ENCODE measurements at regions not wholly inside any gene's neighbourhood (a gene's known extent, or its start where the extent isn't known, plus 50 kb on each side); places are given as distances from the start of the nearest gene placed in this dataset.
"Not testable (repeated sequence)": the region's sequence is repeated elsewhere in the genome, so short reads cannot be mapped to it uniquely, and the experiment has no call there.

- TF ChIP-seq SP1 (IDR thresholded peaks at IDR 0.05) (no peak), PKNOX1 (IDR thresholded peaks at IDR 0.05) (no peak), L3MBTL2 (conservative IDR thresholded peaks at IDR 0.05) (no peak), SUZ12 (IDR thresholded peaks at IDR 0.05) (no peak), ELF4 (IDR thresholded peaks at IDR 0.05) (no peak), ZNF384 (IDR thresholded peaks at IDR 0.05) (no peak), FOXM1 (IDR thresholded peaks at IDR 0.05; ENCODE audit: borderline replicate concordance) (no peak), ARNT (IDR thresholded peaks at IDR 0.05) (no peak), BHLHE40 (IDR thresholded peaks at IDR 0.05; ENCODE audit: borderline replicate concordance) (no peak)
- no peak for DNase-seq (ENCODE audit: extremely low spot score)
- ChIA-PET POLR2A (no interaction called here), CTCF (no interaction called here)
Measured at GRCh38 chr12:63007726-63008125, 72.8 kb upstream of the PPM1H start.

GRCh38 chr12:63006536-63006935 is 71.6 kb upstream of the PPM1H start:
- no peak for DNase-seq (ENCODE audit: extremely low spot score)
- ChIA-PET POLR2A (no interaction called here), CTCF (no interaction called here)
- TF ChIP-seq TARDBP (IDR thresholded peaks at IDR 0.05) (no peak), ELF4 (IDR thresholded peaks at IDR 0.05) (no peak), SP1 (IDR thresholded peaks at IDR 0.05) (no peak), FOXK2 (IDR thresholded peaks at IDR 0.05) (no peak), PKNOX1 (IDR thresholded peaks at IDR 0.05) (no peak), HDGF (IDR thresholded peaks at IDR 0.05; ENCODE audit: borderline replicate concordance) (no peak), BHLHE40 (IDR thresholded peaks at IDR 0.05; ENCODE audit: borderline replicate concordance) (no peak), FOXA1 (IDR thresholded peaks at IDR 0.05) (no peak), L3MBTL2 (conservative IDR thresholded peaks at IDR 0.05) (no peak), ARNT (IDR thresholded peaks at IDR 0.05) (no peak), SUZ12 (IDR thresholded peaks at IDR 0.05) (no peak), CTBP1 (IDR thresholded peaks at IDR 0.05; ENCODE audit: borderline replicate concordance) (no peak), LEF1 (IDR thresholded peaks at IDR 0.05; ENCODE audit: borderline replicate concordance) (no peak), ZNF384 (IDR thresholded peaks at IDR 0.05) (no peak), NFRKB (IDR thresholded peaks at IDR 0.05) (no peak), FOXM1 (IDR thresholded peaks at IDR 0.05; ENCODE audit: borderline replicate concordance) (no peak)

GRCh38 chr12:63005382-63005781 is 70.4 kb upstream of the PPM1H start:
- ChIA-PET CTCF (no interaction called here), POLR2A (no interaction called here)
- DNase-seq (ENCODE audit: extremely low spot score) = no peak
- TF ChIP-seq ZNF384 (IDR thresholded peaks at IDR 0.05) = no peak
- no peak for TF ChIP-seq PKNOX1 (IDR thresholded peaks at IDR 0.05)
- TF ChIP-seq CTBP1 (IDR thresholded peaks at IDR 0.05; ENCODE audit: borderline replicate concordance) = no peak
- TF ChIP-seq FOXA1 (IDR thresholded peaks at IDR 0.05) = no peak
- TF ChIP-seq TARDBP (IDR thresholded peaks at IDR 0.05) = no peak
- no peak for TF ChIP-seq LEF1 (IDR thresholded peaks at IDR 0.05; ENCODE audit: borderline replicate concordance)
- no peak for TF ChIP-seq NFRKB (IDR thresholded peaks at IDR 0.05)
- TF ChIP-seq ELF4 (IDR thresholded peaks at IDR 0.05) = no peak
- TF ChIP-seq L3MBTL2 (conservative IDR thresholded peaks at IDR 0.05) = no peak
- TF ChIP-seq FOXM1 (IDR thresholded peaks at IDR 0.05; ENCODE audit: borderline replicate concordance) = no peak
- TF ChIP-seq HDGF (IDR thresholded peaks at IDR 0.05; ENCODE audit: borderline replicate concordance) = no peak

- TF ChIP-seq ZNF384 (IDR thresholded peaks at IDR 0.05) (no peak), NFRKB (IDR thresholded peaks at IDR 0.05) (no peak), HDGF (IDR thresholded peaks at IDR 0.05; ENCODE audit: borderline replicate concordance) (no peak), L3MBTL2 (conservative IDR thresholded peaks at IDR 0.05) (no peak), TARDBP (IDR thresholded peaks at IDR 0.05) (no peak), FOXM1 (IDR thresholded peaks at IDR 0.05; ENCODE audit: borderline replicate concordance) (no peak), ELF4 (IDR thresholded peaks at IDR 0.05) (no peak)
- POLR2A ChIA-PET = no interaction called here
- CTCF ChIA-PET = no interaction called here
- no peak for DNase-seq (ENCODE audit: extremely low spot score)
Measured at GRCh38 chr12:63003223-63003819, 68.4 kb upstream of the PPM1H start.

- DNase-seq (ENCODE audit: extremely low spot score); CTCF ChIA-PET; POLR2A ChIA-PET: not testable (repeated sequence)
Measured at GRCh38 chr12:63002059-63002458, 67.1 kb upstream of the PPM1H start.

- CTCF ChIA-PET = no interaction called here
- TF ChIP-seq HDGF (IDR thresholded peaks at IDR 0.05; ENCODE audit: borderline replicate concordance) (no peak), ARNT (IDR thresholded peaks at IDR 0.05) (no peak), CTBP1 (IDR thresholded peaks at IDR 0.05; ENCODE audit: borderline replicate concordance) (no peak), LEF1 (IDR thresholded peaks at IDR 0.05; ENCODE audit: borderline replicate concordance) (no peak)
- no peak for DNase-seq (ENCODE audit: extremely low spot score)
- POLR2A ChIA-PET = no interaction called here
Measured at GRCh38 chr12:62998454-62998853, 63.5 kb upstream of the PPM1H start.

- ChIA-PET CTCF (no interaction called here), POLR2A (no interaction called here)
- TF ChIP-seq SUZ12 (IDR thresholded peaks at IDR 0.05) = no peak
- no peak for TF ChIP-seq SP1 (IDR thresholded peaks at IDR 0.05)
- no peak for TF ChIP-seq TARDBP (IDR thresholded peaks at IDR 0.05)
- no peak for TF ChIP-seq ZNF384 (IDR thresholded peaks at IDR 0.05)
- no peak for TF ChIP-seq ELF4 (IDR thresholded peaks at IDR 0.05)
- TF ChIP-seq BHLHE40 (IDR thresholded peaks at IDR 0.05; ENCODE audit: borderline replicate concordance) = no peak
- no peak for TF ChIP-seq ARNT (IDR thresholded peaks at IDR 0.05)
- no peak for TF ChIP-seq L3MBTL2 (conservative IDR thresholded peaks at IDR 0.05)
- no peak for DNase-seq (ENCODE audit: extremely low spot score)
Measured at GRCh38 chr12:62995097-62995496, 60.1 kb upstream of the PPM1H start.

Data from HEK293T (cell line).